HPDE6-E6E7 (cell line): ENCODE measurements at regions not wholly inside any gene's neighbourhood (a gene's known extent, or its start where the extent isn't known, plus 50 kb on each side); places are given as distances from the start of the nearest gene placed in this dataset.

Source experiments
- DNase-seq: peaks from one replicate; pipeline ENCODE4 v3.0.0; 2011; ENCODE audit warnings: missing footprints; ENCODE audit errors: extremely low spot score

- no peak for DNase-seq
Measured at GRCh38 chr15:77796046-77796729, 163.5 kb upstream of the LINGO1 start.

- DNase-seq: no peak
Measured at GRCh38 chr15:77795446-77795845, 162.7 kb upstream of the LINGO1 start.

- DNase-seq: no peak
Measured at GRCh38 chr15:77791941-77792340, 159.2 kb upstream of the LINGO1 start.

DNA sequence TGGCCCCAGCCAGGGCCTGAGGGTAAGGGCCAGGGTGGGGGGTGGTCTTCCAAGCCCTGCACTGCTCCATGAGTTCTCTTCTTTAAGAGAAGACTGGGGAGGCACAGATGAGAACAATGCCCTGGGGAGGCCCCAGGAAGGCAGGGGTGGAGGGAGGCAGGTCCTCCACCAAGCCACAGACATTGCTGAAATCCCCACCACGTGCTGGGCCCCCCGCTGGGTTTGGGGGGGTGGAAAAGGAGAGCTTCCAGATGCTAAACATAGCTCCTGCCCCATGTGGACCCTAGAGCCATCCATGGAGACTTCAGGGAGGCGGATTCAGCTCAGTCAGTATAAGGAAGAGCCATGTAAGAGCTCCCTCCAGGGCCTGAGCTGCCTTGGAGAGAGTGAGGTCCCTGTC is 157.8 kb upstream of the LINGO1 start:
- no peak for DNase-seq

DNA sequence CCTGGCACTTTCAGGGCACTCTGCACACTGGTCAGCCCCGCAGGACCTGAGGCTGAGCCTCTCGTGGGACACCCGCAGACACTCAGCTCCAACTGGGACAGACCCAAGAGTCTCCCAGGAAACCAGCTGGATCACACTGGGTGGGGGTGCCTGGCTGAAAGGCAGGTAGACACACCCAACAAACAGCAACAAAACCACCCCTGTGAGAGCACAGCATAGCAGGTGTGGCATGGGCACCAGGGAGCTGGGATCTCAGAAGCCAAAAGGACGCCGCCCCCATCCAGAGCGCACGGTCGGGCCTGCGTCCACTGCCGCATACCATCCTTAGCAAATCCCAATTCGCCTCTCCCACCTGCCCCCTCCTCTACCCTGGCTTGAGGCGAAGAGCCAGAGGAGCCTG is 154.2 kb upstream of the LINGO1 start:
- DNase-seq: no peak

GRCh38 chr15:77786181-77786890 is 153.6 kb upstream of the LINGO1 start:
- no peak for DNase-seq

DNA sequence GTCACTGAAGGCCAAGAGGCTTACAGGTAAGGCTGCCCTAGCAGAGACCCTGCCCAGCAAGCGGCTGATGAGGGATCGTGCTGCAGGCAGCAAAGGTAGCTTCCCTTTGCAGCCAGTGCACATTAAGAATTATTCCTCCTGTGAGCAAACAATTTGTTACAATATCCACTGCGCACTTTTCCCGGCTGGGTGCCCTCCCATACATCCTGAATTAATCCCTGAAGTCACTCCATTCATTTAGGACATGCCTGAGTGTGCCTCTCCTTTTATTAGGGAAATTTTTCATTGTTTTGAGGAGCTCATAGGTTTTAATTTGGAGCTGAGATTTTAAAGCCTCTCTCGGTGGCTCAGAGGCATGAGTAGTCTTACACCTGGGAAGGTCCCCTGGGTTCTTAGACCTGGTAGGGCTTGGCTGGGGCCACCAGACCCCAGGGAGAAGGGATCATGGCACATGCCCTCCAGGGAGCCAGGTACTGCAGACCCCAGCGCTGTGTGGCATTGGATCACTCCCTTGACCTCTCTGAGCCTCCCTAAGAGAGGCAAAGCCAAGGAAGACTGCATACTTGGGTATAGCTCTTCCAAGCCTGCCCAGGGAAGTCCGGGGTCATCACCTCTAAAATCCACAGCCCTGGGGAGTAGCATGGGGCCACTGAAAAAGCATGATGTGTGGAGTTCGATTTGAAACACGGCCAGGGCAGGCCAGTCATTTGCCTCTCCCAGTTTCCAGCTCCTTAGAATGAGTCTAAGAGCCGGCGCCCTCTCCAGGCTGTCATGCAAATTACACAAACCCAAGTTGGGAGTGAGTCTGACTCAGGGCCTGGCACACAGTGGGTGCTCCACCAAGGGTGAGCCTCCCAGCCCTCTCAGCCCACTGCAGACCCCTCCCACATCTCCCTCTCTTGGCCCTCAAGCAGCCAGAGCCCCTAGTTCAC is 151.9 kb upstream of the LINGO1 start:
- no peak for DNase-seq

GRCh38 chr15:77783636-77784035 is 150.9 kb upstream of the LINGO1 start:
- no peak for DNase-seq

DNA sequence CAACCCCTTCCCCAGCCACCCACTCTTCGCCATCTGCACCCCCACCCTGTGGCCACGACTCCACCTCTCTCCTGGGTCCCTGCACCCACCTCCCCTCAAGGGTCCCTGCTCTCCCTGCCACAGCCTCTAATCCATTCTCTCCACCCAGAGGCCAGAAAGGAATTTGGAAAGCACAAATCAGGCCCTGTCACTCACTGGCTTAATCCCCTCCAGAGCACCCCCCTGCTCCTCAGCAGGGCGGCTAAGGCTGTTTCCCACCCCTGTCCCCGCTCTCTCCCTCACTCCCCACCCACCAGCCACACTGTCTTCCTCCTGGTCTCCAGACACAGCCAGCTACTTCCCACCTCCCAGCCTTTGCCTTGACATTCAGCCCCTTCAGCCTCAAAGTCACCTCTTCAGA is 150.0 kb upstream of the LINGO1 start:
- DNase-seq: no peak

DNA sequence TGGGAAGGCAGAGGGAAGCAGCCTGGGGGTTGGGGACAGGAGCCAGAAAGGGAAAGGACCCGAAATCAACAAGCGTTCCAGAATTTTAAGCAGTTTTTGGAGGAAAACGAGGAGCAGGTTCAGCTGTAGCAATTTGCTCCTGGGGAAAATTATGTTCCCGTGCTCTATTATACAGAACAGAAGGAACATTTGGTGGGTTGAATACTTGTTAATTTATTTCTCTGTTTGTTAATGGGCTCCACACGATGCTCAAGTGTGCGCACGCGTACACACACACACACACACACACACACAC is 149.2 kb upstream of the LINGO1 start:
- no peak for DNase-seq

- DNase-seq: no peak
Measured at GRCh38 chr15:77781151-77781945, 148.6 kb upstream of the LINGO1 start.

DNA sequence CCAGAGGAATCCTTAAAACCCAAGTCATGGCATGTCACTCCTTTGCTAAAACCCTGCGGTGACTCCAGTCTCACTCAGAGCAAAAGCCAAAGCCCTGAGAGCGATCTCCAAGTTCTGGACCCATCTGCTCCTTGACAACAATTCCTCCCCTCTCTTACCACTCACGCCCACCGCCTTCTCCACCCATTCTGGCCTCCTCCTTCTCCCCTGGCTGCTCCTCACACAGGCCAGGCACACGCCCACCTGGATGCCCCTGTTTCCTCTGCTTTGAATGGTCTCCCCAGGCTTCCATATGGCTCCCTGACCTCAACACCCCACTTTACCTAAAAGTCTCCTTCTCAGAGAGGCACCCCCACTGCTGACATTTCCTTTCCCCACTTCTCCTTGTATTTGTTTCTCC is 146.1 kb upstream of the LINGO1 start:
- DNase-seq: no peak

DNA sequence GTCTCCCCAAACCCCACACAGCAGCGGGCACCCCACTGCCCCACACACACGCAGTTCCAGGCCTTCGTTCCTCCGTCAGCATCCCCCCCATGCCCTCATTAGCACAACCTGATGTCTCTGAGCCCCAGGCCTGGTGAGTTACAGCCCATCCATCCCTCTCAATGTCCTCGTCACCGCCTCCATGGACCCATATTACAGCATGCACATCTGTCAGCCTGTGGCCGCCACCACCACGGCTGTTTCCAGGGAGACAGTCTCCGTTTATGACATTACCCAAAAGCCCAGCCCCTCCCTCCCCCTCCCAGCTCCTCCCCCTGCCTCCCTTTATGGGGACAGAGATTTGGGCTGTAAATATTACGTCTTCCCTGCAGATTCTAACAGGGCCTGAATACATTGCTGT is 143.1 kb upstream of the LINGO1 start:
- no peak for DNase-seq

DNA sequence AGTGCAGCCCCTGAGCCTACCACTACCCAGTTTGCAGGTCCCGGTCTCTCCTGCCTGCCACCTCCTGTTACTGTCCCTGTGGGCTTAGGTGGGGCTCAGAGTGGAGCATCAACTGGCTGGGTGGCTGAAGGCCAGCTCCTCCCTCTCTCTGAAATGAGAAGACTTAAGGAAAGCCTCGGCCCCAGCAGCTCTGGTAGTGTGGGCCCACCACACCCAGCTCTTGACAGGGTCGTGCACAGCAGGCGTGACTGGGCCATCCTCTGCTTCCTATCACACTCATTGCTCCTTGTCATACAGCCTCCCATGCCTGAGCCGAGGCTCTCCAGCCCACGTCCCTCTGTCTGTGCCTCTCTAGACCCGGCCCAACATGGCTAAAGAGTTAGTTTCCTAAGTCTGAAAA is 142.7 kb upstream of the LINGO1 start:
- no peak for DNase-seq

DNA sequence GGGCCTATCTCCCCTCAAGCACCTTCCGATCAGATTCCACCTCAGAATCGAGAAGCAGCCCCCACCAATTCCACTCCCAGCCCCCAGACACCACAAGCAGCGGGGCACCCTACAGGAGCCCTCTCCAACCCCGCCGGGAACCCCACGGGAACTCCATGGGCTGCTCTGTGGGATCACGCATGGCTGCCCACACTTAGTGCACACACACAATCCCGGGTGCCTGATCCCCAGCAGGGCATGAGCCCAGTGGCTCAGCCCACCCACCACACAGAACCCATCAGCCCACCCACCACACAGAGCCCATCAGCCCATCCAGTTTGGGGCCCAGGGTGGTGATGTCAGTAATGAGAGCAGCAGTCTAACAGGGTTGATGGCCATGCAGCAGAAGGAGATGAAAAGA is 141.6 kb upstream of the LINGO1 start:
- no peak for DNase-seq

DNA sequence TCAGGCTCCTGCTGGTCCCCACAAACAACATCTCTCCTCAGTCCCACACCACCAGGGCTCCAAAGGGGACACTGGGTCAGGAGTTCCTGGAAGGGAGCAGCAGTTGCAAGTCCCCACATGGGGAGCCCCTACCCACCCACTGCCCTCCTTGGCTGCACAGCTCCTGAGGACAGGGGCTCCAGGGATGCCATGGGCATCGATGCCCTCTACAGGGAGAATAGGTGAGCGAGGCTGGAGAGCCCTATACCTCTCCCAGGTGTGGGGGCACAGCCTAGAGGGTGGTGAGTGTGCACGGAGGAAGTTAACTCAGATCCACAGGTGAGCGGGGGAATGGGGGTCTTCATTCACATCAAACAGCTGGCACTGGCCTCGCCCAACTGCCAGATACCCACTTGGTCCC is 141.2 kb upstream of the LINGO1 start:
- no peak for DNase-seq

GRCh38 chr15:77772641-77773402 is 140.1 kb upstream of the LINGO1 start:
- no peak for DNase-seq

DNA sequence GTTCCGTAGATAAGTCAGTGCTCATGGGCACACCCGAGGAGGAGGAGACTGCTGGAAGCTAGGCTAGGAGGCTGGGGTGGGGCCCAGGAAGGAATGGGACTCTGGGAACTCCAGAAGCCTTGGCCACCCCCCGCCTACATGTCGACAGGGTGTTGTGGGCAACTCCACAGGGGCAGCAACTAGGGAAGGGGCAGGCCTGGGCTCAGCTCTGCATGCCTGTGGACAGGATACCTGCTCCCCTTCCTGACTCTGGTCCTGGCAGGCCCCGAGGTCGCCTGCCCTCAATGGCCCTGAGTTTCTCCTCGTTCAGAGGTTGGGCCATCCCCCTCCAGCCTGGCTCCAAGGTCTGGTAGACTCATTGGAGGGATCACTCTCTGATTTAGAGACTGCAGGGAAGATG is 138.9 kb upstream of the LINGO1 start:
- DNase-seq: no peak

GRCh38 chr15:77769700-77770099 is 137.0 kb upstream of the LINGO1 start:
- no peak for DNase-seq

DNA sequence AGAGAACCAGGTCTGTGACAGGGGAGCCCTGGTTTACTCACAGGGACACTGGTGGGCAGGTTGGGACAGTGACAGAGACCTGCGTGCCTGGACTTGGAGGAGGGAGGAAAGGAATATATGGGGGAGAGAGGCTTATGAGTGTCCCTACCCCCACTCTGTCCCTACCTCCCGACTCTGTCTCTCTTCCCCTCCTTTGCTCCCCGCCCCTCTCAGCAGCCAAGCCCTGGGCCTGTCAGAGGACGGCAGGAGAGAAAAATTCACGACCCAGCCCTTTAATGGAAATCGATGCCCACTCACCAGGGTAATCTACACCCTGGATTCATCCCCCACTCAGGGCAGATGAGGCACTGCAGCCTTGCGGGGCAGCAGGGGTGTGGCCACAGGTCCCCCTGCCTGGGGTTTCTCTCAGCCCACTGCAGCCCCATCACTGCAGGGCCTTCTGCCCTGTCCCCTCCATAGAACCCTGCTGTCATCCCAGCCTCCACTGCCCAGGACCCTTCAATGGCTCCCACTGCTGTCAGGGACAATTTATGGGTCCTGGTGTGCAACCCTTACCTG is 135.9 kb upstream of the LINGO1 start:
- DNase-seq: no peak

DNA sequence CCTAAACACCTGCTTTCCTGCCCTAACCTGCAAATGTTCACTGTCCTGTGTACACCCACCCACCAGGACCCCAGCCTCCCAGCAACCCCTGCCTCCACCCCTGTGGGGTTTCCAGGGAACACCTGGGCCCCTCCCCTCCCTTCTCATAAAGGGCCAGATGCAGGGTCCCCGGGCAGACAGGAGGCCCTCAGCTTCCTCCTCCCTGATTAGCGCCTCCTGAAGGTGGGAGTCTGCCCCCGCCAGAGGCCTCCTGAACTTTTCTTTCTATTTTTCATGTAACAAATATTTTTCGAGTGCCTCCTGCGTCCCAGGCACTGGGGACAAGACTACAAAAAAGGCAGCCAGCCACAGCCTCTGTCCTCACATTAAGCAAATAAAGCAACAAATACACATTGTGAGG is 135.4 kb upstream of the LINGO1 start:
- DNase-seq: no peak
